Astrocyte of the hippocampus (primary cell): ENCODE measurements at regions not wholly inside any gene's neighbourhood (a gene's known extent, or its start where the extent isn't known, plus 50 kb on each side); places are given as distances from the start of the nearest gene placed in this dataset.
A peak's percentile ranks its signal among the peaks of the same experiment; 100 is the strongest.

Source experiments
- DNase-seq: peaks from one replicate; pipeline ENCODE4 v3.0.0; 2011; ENCODE audit warnings: low read depth, low spot score

GRCh38 chr15:100810831-100811230 lies 68.8 kb upstream of the ALDH1A3 start:
- no peak for DNase-seq

- DNase-seq = no peak
These were observed 66.8 kb upstream of the ALDH1A3 start for GRCh38 chr15:100812802-100813201.

GRCh38 chr15:100818927-100819326 lies 60.7 kb upstream of the ALDH1A3 start:
- peak; percentile 61 for DNase-seq

- no peak for DNase-seq
These were observed 59.1 kb upstream of the ALDH1A3 start for GRCh38 chr15:100820528-100820927.

- DNase-seq = no peak
These were observed 58.3 kb upstream of the ALDH1A3 start for GRCh38 chr15:100821327-100821726.

- DNase-seq = no peak
These were observed 55.4 kb upstream of the ALDH1A3 start for GRCh38 chr15:100824211-100824610.

GRCh38 chr15:100829457-100829856 lies 50.2 kb upstream of the ALDH1A3 start:
- no peak for DNase-seq
